SK-N-SH (cell line): ENCODE measurements at regions not wholly inside any gene's neighbourhood (a gene's known extent, or its start where the extent isn't known, plus 50 kb on each side); places are given as distances from the start of the nearest gene placed in this dataset.

ENCODE experiments used
- CTCF ChIA-PET: fragments of 300-600, 350-600 bp; formaldehyde crosslinking; extraction: SDS; loops from one replicate; lab custom pipeline; 2021; lab: Yijun Ruan, JAX
- POLR2A ChIA-PET: fragments of 350-600 bp; sonication (Branson Sonifier 250); formaldehyde crosslinking; extraction: SDS; loops from one replicate; lab custom pipeline; 2020; ENCODE audit warnings: antibody characterized with exemption, inconsistent platforms; lab: Yijun Ruan, JAX
- DNase-seq: peaks from one replicate; pipeline ENCODE4 v3.0.0; 2012
- H2AFZ ChIP-seq: fragments of 200-600 bp; sonication (generic); 2 replicates; pipeline ENCODE4 v1.8.1; 2016; ENCODE audit warnings: antibody characterized with exemption, mild to moderate bottlenecking, low read depth
- H3F3A ChIP-seq: fragments of 200-600 bp; sonication (generic); replicated peaks from 2 replicates; pipeline ENCODE3; 2016; ENCODE audit warnings: antibody characterized with exemption, mild to moderate bottlenecking; ENCODE audit not compliant: insufficient read depth
- H3K27ac ChIP-seq, 2 experiments: fragments of 200-500 bp in 1 of 2; fragments of 200-600 bp in 1 of 2; sonication (Bioruptor generic) in 1 of 2; sonication (generic), shearing (Covaris generic) in 1 of 2; 2 replicates each; pipeline versions ENCODE4 v1.5.1 to v1.6.1; 2014 to 2016; ENCODE audit warnings: low read depth in 2 of 2, inconsistent platforms in 1 of 2, low read length in 1 of 2, mild to moderate bottlenecking in 1 of 2, mixed read lengths in 1 of 2
- H3K27me3 ChIP-seq: fragments of 200-600 bp; sonication (generic), shearing (Covaris generic); 2 replicates; pipeline ENCODE4 v1.6.1; 2016; ENCODE audit warnings: mixed run types; ENCODE audit not compliant: insufficient read depth
- H3K36me3 ChIP-seq, 2 experiments: fragments of 200-500 bp in 1 of 2; fragments of 200-600 bp in 1 of 2; sonication (Bioruptor generic) in 1 of 2; sonication (generic) in 1 of 2; replicated peaks in 1 of 2; 2 replicates each; pipeline versions ENCODE3 to v1.5.1; 2014 to 2016; ENCODE audit warnings: low read length in 1 of 2, mild to moderate bottlenecking in 1 of 2; ENCODE audit not compliant: insufficient read depth in 2 of 2, control insufficient read depth in 1 of 2
- H3K4me1 ChIP-seq, 2 experiments: fragments of 200-500 bp in 1 of 2; fragments of 200-600 bp in 1 of 2; sonication (Bioruptor generic) in 1 of 2; sonication (generic), shearing (Covaris generic) in 1 of 2; 2 replicates each; pipeline versions ENCODE4 v1.5.1 to v1.6.1; 2014 to 2016; ENCODE audit warnings: low read depth in 1 of 2, low read length in 1 of 2, mixed run types in 1 of 2; ENCODE audit not compliant: insufficient read depth in 2 of 2, control insufficient read depth in 1 of 2
- H3K4me2 ChIP-seq: fragments of 200-600 bp; sonication (generic), shearing (Covaris generic); 2 replicates; pipeline ENCODE4 v1.6.1; 2017; ENCODE audit warnings: mixed run types
- H3K4me3 ChIP-seq, 2 experiments: fragments of 200-500 bp in 1 of 2; fragments of 200-600 bp in 1 of 2; sonication (Bioruptor generic) in 1 of 2; sonication (generic), shearing (Covaris generic) in 1 of 2; 2 replicates each; pipeline versions ENCODE4 v1.5.1 to v1.8.1; 2014 to 2016; ENCODE audit warnings: low read depth in 2 of 2, inconsistent platforms in 1 of 2, low read length in 1 of 2, mild to moderate bottlenecking in 1 of 2, mixed read lengths in 1 of 2, moderate library complexity in 1 of 2
- H3K79me2 ChIP-seq: fragments of 200-600 bp; sonication (generic); 2 replicates; pipeline ENCODE4 v1.8.1; 2017; ENCODE audit warnings: mild to moderate bottlenecking; ENCODE audit not compliant: insufficient read depth
- H3K9ac ChIP-seq: fragments of 200-600 bp; sonication (generic); 2 replicates; pipeline ENCODE4 v1.6.1; 2017; ENCODE audit warnings: mixed run types
- H3K9me2 ChIP-seq: fragments of 200-600 bp; sonication (generic); 2 replicates; pipeline ENCODE4 v1.6.1; 2017; ENCODE audit warnings: mixed run types
- H3K9me3 ChIP-seq: fragments of 200-600 bp; sonication (generic); 2 replicates; pipeline ENCODE4 v1.6.1; 2017; ENCODE audit warnings: mixed run types, mild to moderate bottlenecking, moderate library complexity
- H4K20me1 ChIP-seq: fragments of 200-600 bp; sonication (generic); 2 replicates; pipeline ENCODE4 v1.6.1; 2017; ENCODE audit warnings: mild to moderate bottlenecking, mixed run types; ENCODE audit not compliant: insufficient read depth
- CHD2 ChIP-seq: fragments of 150-350 bp; IDR thresholded peaks from 2 replicates; pipeline ENCODE4 v1.6.1; 2018; ENCODE audit warnings: low read length; ENCODE audit not compliant: partially characterized antibody
- ELF1 ChIP-seq: IDR thresholded peaks from 2 replicates; pipeline ENCODE4 v1.4.0; 2012
- EP300 ChIP-seq, 2 experiments: IDR thresholded peaks; 2 replicates each; pipeline versions ENCODE4 v1.4.0 to v1.6.1; 2012; ENCODE audit warnings: borderline replicate concordance in 1 of 2, low read depth in 1 of 2, low read length in 1 of 2
- EZH2phosphoT487 ChIP-seq: fragments of 200-600 bp; sonication (generic); IDR thresholded peaks from 2 replicates; pipeline ENCODE4 v1.6.1; 2017; ENCODE audit warnings: low read depth, mixed run types, mild to moderate bottlenecking, antibody characterized with exemption, moderate library complexity, borderline replicate concordance
- FOSL2 ChIP-seq: IDR thresholded peaks from 2 replicates; pipeline ENCODE4 v1.4.0; 2012; ENCODE audit warnings: low read depth, mild to moderate bottlenecking, moderate library complexity, borderline replicate concordance
- FOXM1 ChIP-seq: IDR thresholded peaks from 2 replicates; pipeline ENCODE4 v1.4.0; 2012; ENCODE audit warnings: low read depth, mild to moderate bottlenecking
- GATA2 ChIP-seq: sonication (generic); formaldehyde crosslinking; IDR thresholded peaks from 2 replicates; pipeline ENCODE4 v1.5.0; 2020; ENCODE audit warnings: mild to moderate bottlenecking, missing genetic modification reagents
- IRF3 ChIP-seq: fragments of 150-350 bp; IDR thresholded peaks from 2 replicates; pipeline ENCODE4 v1.6.1; 2016; ENCODE audit warnings: mild to moderate bottlenecking, low read depth, low read length
- JUND ChIP-seq: IDR thresholded peaks from 2 replicates; pipeline ENCODE4 v1.4.0; 2012
- MEF2A ChIP-seq: IDR thresholded peaks from 2 replicates; pipeline ENCODE4 v1.4.0; 2012; ENCODE audit warnings: low read depth, borderline replicate concordance
- NFIC ChIP-seq: IDR thresholded peaks from 2 replicates; pipeline ENCODE4 v1.4.0; 2012; ENCODE audit warnings: borderline replicate concordance
- POLR2AphosphoS5 ChIP-seq: IDR thresholded peaks from 2 replicates; pipeline ENCODE4 v1.6.1; 2012; ENCODE audit warnings: low read depth, low read length
- RFX5 ChIP-seq: IDR thresholded peaks from 2 replicates; pipeline ENCODE4 v1.6.1; 2012; ENCODE audit warnings: mild to moderate bottlenecking, improper control_type of control experiment, low read length
- SIN3A ChIP-seq: IDR thresholded peaks from 2 replicates; pipeline ENCODE4 v1.6.1; 2012; ENCODE audit warnings: low read depth, mild to moderate bottlenecking, low read length, moderate library complexity, borderline replicate concordance
- TAF1 ChIP-seq: IDR thresholded peaks from 2 replicates; pipeline ENCODE4 v1.6.1; 2012; ENCODE audit warnings: low read depth, mild to moderate bottlenecking, low read length, moderate library complexity, borderline replicate concordance
- TEAD4 ChIP-seq: IDR thresholded peaks from 2 replicates; pipeline ENCODE4 v1.4.0; 2012; ENCODE audit warnings: mild to moderate bottlenecking, borderline replicate concordance; ENCODE audit not compliant: insufficient read depth
- WGBS: methylation state at CpG from one replicate; pipeline ENCODE4 v1.1.6; 2017; ENCODE audit warnings: low lambda C conversion rate; 5-methylcytosine and 5-hydroxymethylcytosine counted together
- TF ChIP-seq, protein P1 (sequence below): IDR thresholded peaks from 2 replicates; pipeline ENCODE4 v1.4.0; 2012; ENCODE audit warnings: low read depth, borderline replicate concordance
- TF ChIP-seq, protein P2 (sequence below): IDR thresholded peaks from 2 replicates; pipeline ENCODE4 v1.4.0; 2012; ENCODE audit warnings: low read depth
- TF ChIP-seq, protein P3 (sequence below): IDR thresholded peaks from 2 replicates; pipeline ENCODE4 v1.4.0; 2012; ENCODE audit warnings: low read depth, borderline replicate concordance
- TF ChIP-seq, protein P4 (sequence below): IDR thresholded peaks from 2 replicates; pipeline ENCODE4; 2012

GRCh38 chr21:32138658-32139057, 140.2 kb downstream of the MIS18A start:
- no peaks in the 10 kb centered on the region for H3K9me3 ChIP-seq
- no peaks in the 10 kb centered on the region for H4K20me1 ChIP-seq
- WGBS, result 43% methylated on average over 2 of the region's 2 CpGs
- CTCF ChIA-PET, result no interaction called here
- H3K4me3 ChIP-seq, result no peak overlapping the region
- TF ChIP-seq IRF3 (no peak), EP300 (IDR thresholded peaks at IDR 0.05; ENCODE audit: borderline replicate concordance in 1 of 2, low read depth in 1 of 2, low read length in 1 of 2) (no peak), ELF1 (no peak), TAF1 (no peak), NFIC (no peak), RFX5 (no peak), GATA2 (CRISPR knock-in tag) (no peak), JUND (no peak), TEAD4 (no peak), FOSL2 (no peak), POLR2AphosphoS5 (no peak), EZH2phosphoT487 (no peak), MEF2A (no peak), FOXM1 (no peak), SIN3A (no peak), CHD2 (no peak)
- TF ChIP-seq, protein P1, sequence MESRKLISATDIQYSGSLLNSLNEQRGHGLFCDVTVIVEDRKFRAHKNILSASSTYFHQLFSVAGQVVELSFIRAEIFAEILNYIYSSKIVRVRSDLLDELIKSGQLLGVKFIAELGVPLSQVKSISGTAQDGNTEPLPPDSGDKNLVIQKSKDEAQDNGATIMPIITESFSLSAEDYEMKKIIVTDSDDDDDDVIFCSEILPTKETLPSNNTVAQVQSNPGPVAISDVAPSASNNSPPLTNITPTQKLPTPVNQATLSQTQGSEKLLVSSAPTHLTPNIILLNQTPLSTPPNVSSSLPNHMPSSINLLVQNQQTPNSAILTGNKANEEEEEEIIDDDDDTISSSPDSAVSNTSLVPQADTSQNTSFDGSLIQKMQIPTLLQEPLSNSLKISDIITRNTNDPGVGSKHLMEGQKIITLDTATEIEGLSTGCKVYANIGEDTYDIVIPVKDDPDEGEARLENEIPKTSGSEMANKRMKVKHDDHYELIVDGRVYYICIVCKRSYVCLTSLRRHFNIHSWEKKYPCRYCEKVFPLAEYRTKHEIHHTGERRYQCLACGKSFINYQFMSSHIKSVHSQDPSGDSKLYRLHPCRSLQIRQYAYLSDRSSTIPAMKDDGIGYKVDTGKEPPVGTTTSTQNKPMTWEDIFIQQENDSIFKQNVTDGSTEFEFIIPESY, result no peak
- TF ChIP-seq, protein P2, sequence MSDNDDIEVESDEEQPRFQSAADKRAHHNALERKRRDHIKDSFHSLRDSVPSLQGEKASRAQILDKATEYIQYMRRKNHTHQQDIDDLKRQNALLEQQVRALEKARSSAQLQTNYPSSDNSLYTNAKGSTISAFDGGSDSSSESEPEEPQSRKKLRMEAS, result no peak
- TF ChIP-seq, protein P3, sequence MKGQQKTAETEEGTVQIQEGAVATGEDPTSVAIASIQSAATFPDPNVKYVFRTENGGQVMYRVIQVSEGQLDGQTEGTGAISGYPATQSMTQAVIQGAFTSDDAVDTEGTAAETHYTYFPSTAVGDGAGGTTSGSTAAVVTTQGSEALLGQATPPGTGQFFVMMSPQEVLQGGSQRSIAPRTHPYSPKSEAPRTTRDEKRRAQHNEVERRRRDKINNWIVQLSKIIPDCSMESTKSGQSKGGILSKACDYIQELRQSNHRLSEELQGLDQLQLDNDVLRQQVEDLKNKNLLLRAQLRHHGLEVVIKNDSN, result no peak
- TF ChIP-seq, protein P4, sequence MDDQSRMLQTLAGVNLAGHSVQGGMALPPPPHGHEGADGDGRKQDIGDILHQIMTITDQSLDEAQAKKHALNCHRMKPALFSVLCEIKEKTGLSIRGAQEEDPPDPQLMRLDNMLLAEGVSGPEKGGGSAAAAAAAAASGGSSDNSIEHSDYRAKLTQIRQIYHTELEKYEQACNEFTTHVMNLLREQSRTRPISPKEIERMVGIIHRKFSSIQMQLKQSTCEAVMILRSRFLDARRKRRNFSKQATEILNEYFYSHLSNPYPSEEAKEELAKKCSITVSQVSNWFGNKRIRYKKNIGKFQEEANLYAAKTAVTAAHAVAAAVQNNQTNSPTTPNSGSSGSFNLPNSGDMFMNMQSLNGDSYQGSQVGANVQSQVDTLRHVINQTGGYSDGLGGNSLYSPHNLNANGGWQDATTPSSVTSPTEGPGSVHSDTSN, result no peak
- H3K79me2 ChIP-seq, result no peaks in the 10 kb centered on the region
- no peak overlapping the region for H3K4me2 ChIP-seq
- no peak overlapping the region for H2AFZ ChIP-seq
- no peaks in the 10 kb centered on the region for H3F3A ChIP-seq
- H3K9ac ChIP-seq, result no peak overlapping the region
- no peaks in the 10 kb centered on the region for H3K9me2 ChIP-seq
- no peak overlapping the region for H3K27ac ChIP-seq
- no peaks in the 10 kb centered on the region for H3K36me3 ChIP-seq
- POLR2A ChIA-PET, result no interaction called here
- H3K4me1 ChIP-seq, result peaks cover 0 to 27% of the 10 kb centered on the region in 2 experiments; a peak in 1 of 4 replicates
- H3K27me3 ChIP-seq, result no peaks in the 10 kb centered on the region
- no peak for DNase-seq
